ENCODE measurements at regions not wholly inside any gene's neighbourhood (a gene's known extent, or its start where the extent isn't known, plus 50 kb on each side); places are given as distances from the start of the nearest gene placed in this dataset.
"Not testable (repeated sequence)": the region's sequence is repeated elsewhere in the genome, so short reads cannot be mapped to it uniquely, and the experiment has no call there.

DNA sequence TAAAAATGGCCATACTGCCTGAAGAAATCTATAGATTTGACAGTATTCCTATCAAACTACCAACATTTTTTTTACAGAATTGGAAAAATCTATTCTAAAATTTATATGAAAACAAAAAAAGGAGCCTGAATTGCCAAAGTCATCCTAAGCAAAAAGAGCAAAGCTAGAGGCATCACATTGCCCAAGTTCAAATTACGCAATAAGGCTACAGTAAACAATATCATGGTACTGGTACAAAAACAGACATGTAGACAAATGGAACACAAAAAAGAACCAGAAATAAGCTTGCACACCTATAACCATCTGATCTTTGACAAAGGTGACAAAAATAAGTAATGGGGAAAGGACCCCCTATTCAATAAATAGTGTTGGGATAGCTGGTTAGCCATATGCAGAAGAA lies 50.2 kb upstream of the THSD7B start:
- DNase-seq (ENCODE audit: low spot score): no peak

DNA sequence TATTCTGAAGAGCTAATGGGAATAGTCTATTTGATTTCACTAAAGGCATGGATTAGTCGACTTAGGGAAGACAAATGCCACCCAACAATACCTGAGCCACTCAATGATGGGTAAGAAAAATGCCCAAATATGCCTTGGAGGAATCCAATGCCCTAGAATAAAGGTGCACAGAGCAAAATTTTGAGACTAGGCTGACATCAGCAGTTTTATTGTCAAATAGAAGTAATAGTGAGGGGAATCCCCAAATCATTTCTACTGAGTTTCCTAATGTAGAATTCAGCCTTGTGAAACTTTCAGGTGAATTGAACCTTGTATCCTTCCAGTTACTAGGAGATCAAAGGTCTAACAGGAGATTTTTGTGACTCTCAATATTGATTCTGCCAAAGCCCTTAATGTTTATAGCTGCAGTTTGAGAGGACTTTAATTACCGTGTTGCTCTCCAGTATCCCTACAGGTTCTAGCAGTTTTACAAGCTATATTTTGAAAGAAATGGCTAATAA lies 50.8 kb upstream of the THSD7B start:
- DNase-seq (ENCODE audit: low spot score): no peak

DNA sequence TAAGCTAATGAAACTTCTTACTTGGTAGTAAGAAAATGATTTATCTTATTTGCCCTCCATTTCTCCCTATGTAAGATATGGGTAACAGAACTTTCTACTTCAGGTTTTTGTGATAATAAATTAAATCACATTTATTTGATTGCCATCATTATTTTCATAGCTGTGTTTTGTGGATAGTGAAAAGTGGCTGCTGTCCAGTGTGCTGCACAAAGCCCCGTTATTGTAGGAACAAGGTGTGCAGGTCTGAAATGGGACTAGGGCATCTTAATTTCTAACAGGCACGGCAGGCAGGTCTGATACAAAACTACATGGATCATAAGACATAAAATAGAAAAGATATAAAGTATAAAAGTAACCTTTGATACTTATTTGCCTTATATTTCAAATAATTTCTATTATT lies 51.6 kb upstream of the THSD7B start:
- DNase-seq (ENCODE audit: low spot score): no peak

DNA sequence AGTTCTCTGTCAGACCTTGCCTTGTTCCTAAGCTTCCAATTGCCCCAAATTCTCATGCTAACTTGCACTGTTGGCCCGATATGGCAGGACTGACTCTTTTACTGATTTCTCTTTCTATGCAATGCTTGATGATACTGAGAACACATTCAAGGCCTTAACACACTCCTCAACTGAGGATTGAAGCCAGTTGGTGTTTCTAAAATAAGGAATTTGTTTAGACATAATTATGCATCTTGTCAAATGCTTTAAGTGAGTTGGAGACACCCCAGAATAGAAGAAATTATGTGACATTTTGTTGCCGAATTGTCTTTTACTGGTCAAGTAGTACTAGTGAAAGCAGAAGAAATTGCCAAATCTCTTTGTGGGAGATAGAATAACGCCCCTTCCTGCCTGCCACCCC lies 60.0 kb upstream of the THSD7B start:
- no peak for DNase-seq (ENCODE audit: low spot score)

DNA sequence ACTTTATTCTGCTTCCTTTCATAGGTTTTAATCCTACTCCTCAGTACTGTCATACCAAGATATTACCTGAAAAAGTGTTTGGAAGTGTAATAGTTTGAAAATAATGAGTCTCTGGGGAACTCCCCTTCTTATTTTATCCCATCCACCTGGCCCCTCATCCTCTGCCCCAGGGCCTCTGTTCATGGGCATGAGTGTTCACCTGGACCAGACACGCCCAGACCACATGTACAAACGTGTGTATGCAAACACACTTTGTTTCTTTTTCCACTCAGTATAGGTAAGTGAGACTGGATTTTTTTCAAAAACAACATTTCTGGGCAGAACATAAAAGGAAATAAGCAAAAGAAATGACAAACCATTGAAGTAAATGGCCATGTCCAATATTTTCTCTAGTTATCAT lies 62.1 kb upstream of the THSD7B start:
- DNase-seq (ENCODE audit: low spot score): no peak

DNA sequence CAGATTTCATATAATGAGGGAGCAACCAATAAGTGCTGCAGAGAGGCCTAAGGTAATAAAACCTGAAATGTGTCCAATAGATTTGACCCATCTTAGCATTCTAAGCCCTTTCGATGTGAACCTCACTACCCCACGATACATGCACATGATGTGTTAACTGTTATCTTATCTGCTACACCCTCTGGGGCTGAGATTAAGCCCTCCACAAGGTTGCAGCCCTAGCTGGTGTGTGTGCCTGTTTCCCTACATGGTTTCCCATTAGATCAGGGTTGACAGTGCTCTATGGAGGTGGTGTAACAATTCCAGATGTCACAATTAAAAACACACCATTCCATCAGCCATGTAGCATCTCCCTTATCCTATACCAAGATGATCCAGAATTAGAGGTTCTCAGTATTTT lies 68.9 kb upstream of the THSD7B start:
- DNase-seq (ENCODE audit: low spot score): no peak

DNA sequence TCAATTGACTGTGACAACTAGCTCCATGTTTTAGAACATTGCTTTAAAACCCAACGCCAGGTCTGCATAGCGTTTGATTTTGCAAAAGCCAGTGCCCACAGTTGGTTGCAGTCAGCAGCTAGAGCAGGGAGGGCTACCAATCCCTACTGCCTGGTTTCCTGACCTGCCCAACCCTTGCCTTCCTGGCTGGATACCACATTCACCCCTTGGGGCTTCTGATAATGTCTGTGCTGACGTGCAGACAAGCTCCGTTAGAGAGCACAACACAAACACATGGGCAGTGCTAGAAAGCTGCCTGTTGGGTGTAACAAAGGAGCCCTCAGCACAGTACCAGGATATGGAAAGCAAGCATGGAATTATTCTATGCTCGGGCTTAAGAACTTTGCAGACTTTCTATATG lies 71.4 kb upstream of the THSD7B start:
- no peak for DNase-seq (ENCODE audit: low spot score)

DNA sequence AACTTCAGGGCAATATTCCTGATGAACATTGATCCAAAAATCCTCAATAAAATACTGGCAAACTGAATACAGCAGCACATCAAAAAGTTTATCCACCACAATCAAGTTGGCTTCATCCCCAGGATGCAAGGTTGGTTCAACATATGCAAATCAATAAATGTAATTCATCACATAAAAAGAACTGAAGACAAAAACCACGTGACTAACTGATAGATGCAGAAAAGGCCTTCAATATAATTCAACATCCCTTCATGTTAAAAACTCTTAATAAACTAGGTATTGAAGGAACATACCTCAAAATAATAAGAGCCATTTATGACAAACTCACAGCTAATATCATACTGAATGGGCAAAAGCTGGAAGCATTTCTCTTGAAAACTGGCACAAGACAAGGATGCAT lies 85.3 kb upstream of the THSD7B start:
- not testable (repeated sequence) for DNase-seq (ENCODE audit: low spot score)

DNA sequence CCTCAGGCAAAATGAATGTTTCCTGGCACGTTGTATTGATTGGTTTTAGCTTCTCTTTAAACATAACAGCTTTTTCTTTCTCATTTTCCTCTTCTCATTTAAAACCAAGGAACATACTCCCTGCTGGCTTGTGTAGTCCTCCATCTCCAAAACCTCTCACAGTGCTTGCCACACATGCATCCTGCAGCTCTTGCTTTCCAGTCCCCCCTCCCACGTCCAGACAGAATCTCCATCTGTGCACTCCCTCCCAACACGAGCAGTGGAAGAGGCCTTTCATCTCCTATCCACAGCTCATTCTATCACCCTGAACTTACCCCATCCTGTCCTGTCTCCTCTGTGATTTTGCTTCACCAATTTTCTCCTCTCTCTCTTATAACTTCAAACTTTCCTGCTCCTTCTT lies 99.6 kb upstream of the THSD7B start:
- no peak for DNase-seq (ENCODE audit: low spot score)

DNA sequence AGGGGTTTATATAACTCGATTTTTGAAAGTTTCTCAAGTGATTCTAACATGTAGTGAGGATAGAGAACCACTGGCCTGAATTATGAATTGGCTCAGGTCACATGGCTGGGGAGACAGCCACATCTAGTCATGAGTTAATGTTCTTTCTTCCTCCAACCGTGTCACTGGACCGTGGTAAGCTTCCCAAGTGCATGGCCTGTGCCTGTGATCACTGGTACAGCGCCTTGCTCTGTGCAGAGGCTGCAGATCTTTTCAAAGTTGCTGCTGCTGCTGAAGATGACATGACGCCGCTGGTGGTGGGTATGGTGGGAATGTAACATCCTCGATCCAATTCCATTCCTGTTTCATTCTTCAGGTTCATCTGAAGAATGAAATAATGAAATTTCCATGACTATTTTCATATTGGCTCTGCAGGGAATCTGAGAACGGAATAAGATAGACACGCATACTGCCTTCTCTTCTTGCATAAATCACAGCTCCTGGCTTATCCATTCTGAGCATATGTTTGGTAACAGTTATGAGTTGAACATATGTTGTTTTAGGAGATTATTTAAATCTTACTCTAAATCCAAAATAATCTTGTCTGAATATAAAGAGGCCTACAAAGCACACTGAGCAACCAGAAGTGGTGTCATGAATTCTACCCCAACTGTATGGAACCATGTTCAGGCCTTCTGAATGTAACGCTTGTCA lies 100.5 kb upstream of the THSD7B start:
- no peak for DNase-seq (ENCODE audit: low spot score)

DNA sequence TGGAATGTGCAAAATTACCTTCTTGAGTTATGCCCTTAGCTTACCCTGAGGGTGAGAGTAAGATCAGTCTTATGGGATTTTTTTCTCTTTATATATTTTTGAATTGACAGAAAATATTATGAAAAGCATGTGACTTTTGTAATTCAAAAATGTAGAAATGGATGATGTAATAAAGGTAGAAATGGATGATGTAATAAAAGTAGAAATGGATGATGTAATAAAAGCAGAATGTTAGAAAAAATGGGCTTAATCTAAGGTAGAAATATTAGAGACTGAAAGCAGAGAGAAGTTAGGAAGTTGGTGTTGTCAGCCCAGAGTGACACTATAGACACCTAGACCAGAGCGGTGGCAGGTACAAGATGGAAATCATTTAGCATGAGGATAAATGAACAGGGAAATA lies 107.1 kb upstream of the THSD7B start:
- DNase-seq (ENCODE audit: low spot score): no peak

DNA sequence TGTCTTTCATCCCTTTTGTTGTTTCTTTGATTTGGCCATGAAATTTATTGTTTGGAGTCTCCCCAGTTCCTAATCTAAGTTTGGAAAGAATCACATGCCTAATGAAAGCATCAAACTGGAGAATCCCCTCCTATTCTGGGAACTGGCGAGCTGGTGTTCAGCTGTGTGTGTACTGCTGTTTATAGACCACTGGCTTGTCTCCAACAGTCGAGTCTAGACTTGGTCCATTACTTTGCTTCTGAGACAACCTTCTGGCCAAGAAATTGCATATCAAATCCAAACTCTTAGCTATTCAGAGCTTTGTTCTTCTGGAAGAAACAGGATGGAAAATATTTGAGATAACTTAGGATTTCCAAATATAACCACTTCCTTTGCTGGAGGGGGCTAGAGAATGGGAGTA lies 111.5 kb upstream of the THSD7B start:
- no peak for DNase-seq (ENCODE audit: low spot score)

DNA sequence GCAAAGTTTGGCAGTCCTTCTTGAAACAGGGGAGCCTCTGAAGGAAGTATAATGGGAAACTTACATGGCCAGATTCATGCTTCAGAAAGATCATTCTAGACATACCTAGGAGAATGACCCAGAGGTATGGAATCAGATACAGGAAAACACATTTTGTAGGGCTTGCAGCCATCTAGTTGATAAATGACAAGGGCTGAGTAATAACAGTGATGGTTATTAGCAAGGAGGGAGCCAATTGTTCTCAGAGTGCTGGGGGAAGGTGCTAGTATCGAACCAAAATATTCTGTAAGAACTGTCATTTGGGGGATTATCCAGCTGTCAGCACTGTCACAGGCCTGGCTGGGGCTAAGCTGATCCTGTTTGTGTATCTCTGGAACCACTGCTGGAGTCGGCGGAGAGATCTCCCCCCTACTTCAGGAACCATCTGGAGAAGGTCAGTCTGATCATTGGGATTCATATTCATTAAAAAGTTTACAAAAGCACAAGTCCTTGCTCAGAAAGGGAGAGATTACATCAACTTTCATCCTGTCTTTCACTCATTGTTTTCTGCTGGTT lies 113.8 kb upstream of the THSD7B start:
- DNase-seq (ENCODE audit: low spot score): no peak

DNA sequence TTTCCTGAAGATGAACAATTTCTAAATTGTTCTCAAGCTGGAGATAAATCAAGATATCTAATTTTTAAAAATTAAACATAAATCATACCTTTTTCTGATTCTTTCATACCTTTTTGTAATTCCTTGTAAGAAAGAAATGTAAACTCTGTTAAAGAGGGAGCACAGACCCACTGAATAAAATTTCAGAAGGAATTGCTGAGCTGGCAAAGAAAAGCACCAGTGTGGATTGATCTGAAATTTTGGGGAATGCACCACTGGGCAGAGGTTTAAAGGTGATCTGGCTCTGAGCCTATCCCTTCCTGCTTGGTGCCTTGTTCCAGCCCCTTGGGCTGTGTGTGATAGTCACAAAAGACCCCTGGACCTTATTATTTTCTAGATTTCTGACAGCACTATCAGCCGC lies 118.3 kb upstream of the THSD7B start:
- DNase-seq (ENCODE audit: low spot score): no peak

DNA sequence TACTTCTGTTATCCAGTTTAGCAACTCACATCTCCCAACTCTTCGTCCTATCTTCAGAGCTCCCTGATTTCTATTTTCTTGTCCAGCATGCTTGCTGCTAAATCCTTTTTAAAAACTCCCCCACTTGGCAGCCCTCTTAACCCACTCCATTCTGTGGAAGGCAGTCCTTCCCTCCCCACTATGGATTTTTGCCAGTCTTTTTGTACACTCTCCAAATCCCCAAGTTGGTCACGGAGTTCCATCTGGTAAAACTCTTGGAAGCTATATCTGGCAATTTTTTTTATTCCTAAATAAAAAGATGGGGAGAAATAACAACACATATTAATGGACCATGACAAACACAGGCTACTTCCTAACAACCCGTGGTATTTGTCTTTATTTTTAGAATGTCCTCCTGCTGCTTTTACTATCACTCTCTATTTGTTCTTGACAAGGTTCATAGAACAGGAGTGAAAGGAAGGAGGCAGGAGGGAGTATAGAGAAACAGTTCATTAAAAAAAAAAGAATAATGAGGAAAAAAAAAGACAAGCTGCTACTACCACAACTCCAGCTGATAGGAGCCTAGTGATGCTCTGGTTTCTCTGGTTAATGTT lies 120.0 kb upstream of the THSD7B start:
- no peak for DNase-seq (ENCODE audit: low spot score)

DNA sequence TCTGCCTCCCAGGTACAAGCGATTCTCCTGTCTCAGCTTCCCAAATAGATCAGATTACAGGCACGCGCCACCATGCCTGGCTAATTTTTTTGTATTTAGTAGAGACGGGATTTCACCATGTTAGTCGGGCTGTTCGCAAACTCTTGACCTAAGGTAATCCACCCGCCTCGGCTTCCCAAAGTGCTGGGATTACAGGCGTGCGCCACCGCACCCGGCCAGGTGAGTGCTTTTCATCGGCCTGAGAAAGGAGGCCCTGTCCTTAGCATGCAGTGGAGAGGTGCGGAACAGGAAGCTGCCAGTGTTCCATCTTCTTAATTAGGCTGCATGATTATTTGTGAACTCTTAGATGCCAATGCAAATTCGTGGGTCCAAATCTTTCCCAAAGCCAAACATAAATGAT lies 125.7 kb upstream of the THSD7B start:
- DNase-seq (ENCODE audit: low spot score): no peak

DNA sequence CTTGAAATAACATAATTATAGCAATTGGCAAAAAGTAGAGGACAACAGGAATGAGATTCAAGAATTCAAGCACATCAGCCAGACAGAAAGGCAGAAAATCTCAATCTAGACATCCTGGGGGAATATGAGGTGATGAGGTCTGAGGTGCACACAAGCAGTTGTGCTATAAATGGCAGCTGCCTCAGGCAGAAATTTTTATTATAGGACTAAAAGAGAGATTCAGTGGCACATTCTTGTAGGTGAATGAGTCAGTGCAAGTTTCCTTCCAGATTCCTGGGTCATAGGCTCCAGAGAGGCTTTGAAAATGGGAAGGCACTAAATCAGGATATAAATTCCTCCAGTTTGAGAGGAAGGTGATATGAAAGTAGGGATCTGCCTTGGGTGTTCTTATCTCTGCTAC lies 127.2 kb upstream of the THSD7B start:
- no peak for DNase-seq (ENCODE audit: low spot score)

DNA sequence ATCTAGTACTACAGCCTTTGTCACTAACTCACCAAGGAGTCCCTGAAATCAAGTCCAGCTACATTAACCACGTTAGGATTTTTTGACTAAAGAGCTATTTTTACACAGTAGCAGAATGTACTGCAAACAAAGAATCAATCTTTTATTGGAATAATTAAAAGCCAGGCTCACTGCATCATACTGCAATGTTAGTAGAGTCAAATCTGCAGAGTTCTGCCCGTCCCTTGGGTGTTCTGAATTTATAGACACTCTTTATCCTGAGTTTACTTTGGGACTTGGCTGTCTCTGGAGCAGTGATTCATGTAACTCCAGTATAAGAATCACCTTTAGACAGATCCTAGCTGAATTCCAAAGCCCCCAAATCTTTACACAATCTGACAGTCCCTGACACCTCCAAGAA lies 127.9 kb upstream of the THSD7B start:
- DNase-seq (ENCODE audit: low spot score): no peak

DNA sequence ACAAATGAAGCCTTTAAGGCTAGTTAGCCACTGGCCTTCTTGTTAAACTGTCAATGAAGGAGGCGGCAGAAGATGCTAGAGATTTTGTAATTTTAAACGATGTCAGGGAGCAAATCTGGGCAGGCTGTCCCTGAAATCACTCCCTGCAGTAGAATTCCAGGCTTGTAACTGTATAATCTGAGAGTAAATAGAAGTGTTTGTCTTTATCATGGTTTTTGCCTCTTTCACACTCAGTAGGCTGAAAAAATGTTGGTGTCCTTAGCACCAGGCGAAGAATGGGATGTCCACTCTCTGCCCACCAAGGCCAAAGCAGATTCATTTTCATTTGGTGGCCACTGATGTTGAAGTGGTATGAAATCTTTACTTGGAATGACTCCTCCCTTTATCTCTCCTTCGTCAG lies 136.9 kb upstream of the THSD7B start:
- DNase-seq (ENCODE audit: low spot score): no peak

DNA sequence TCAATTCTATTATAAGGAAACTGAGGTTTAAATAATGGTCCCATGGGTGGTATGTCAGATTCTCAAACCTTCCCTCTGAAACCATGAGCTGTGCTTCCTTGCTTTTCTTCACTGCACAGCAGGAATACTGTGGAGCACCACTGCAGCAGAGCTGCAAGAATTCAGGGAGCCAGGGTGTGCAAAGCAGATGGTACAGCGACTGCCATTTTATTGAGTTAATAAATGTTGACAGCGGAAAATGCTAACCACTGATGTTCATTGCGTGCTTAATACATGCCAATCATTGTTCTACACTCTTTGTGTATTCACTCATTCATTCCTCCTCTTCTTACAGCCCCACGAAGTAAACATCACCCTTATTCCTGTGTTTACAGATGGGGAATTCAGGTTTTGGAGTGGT lies 152.2 kb upstream of the THSD7B start:
- DNase-seq (ENCODE audit: low spot score): no peak

DNA sequence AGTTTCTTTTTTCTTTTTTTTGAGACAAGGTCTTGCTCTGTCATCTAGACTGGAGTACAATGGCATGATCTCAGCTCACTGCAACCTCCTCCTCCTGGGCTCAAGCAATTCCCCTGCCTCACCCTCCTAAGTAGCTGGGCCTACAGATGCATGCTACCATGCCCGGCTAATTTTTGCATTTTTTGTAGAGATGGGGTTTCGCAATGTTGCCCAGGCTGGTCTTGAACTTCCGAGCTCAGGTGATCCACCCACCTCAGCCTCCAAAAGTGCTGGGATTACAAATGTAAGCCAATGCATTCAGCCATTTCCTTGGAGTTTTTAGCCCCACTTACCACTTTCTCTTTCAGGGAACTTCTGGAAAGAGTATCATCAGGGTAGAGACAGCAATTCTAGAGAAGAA lies 153.3 kb upstream of the THSD7B start:
- DNase-seq (ENCODE audit: low spot score): no peak

DNA sequence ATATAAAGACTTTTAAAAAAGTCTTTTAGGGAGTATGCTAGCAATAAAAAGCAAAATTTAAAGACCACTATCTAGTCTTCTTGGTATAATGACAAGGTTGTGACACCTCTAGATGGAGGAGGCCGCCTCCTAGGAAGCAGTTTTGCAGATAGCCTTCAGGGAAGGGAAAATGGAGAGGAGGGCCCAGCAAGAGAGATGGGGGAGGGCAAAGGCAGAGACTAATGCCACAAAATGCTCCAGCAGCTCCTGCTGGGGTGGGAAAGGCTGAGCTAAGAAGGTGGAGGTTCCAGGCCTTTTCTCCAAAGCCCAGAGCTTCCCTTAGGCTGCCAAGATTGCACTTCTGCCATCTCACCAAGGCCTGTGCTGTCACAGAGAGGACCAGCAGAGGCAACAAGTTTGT lies 153.9 kb upstream of the THSD7B start:
- no peak for DNase-seq (ENCODE audit: low spot score)

DNA sequence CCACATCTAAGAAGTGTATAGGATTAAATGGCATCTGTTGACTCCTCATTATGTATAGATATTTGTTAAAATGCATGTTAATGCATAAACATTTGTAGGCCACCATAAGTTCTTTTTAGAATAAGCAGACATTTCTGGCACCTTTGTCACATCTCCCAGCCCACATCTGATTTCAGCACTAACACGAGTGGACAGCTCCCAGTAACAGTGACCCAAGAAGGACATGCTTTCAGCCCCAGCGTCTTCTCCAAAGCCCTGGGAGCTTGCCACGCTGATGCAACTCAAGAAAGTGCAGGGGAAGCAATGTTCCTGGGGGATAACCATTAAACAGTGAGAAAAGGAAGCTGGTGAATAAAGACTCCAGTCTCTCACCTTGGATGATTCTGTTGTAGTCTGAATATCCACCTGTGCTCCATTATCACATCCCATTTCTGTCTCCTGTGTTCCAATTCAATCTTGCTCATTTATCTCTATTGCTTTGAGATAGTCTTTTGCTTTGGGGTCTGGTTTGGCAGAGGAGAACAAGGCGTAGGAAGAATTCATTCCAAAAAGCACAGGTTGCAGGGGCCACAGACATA lies 182.6 kb upstream of the THSD7B start:
- DNase-seq (ENCODE audit: low spot score): no peak

DNA sequence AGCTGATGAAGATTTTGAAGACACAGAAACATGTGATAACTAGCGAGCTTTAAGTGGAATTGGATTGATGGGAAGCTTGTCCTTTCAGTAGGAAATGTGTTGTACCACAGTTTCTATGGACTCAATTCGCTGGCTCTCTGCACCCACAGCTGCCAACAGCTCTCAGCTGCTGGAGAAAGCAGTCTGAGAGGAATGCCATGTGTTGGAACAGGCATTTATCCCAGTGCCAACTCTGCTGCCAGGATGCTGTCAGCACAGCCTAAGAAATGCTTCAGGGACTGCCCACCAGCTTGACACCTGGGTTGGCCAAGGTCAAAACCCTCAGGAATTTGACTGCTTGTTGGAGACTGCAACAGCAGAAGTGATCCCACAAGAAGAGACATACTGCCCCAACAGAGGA lies 193.0 kb upstream of the THSD7B start:
- DNase-seq (ENCODE audit: low spot score): no peak
